ENCODE measurements at regions not wholly inside any gene's neighbourhood (a gene's known extent, or its start where the extent isn't known, plus 50 kb on each side); places are given as distances from the start of the nearest gene placed in this dataset.
"Not testable (repeated sequence)": the region's sequence is repeated elsewhere in the genome, so short reads cannot be mapped to it uniquely, and the experiment has no call there.

GRCh38 chr3:106425026-106425425 lies 556.2 kb upstream of the CBLB start:
- no peak overlapping the region for H3K27ac ChIP-seq (ENCODE audit: low read depth, low read length)
- H3K27me3 ChIP-seq (ENCODE audit: insufficient read depth, low read length): no peaks in the 10 kb centered on the region
- H3K4me1 ChIP-seq (ENCODE audit: insufficient read depth, low read length): no peaks in the 10 kb centered on the region
- H3K9ac ChIP-seq (ENCODE audit: low read depth, low read length): no peak overlapping the region
- WGBS: no CpG with 5 or more reads among the region's 2 CpGs
- no peaks in the 10 kb centered on the region for H3K36me3 ChIP-seq (ENCODE audit: insufficient read depth, low read length)
- no peak overlapping the region for H3K4me3 ChIP-seq (ENCODE audit: low read length)
- no peaks in the 10 kb centered on the region for H3K9me3 ChIP-seq (ENCODE audit: insufficient read depth, low read depth, low read length)

DNA sequence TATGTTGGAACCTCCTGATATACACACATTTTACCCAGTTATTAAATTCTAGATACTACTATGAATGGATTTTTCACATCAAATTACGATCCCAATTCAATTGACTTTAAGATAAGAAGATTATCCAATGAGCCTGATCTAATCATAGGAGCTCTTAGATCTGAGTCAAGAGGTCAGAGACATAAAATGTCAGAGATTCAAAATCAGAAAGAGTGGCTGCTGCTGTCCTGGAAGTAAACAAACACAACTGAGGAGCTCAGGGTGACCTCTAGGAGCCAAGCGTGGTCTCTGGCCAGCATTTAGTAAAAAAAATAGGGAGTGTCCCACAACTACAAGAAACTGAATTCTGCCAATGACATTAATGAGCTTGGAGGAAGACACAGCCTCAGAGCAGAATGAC lies 557.1 kb upstream of the CBLB start:
- no peak overlapping the region for H3K27ac ChIP-seq (ENCODE audit: low read depth, low read length)
- no peaks in the 10 kb centered on the region for H3K27me3 ChIP-seq (ENCODE audit: insufficient read depth, low read length)
- no peaks in the 10 kb centered on the region for H3K9me3 ChIP-seq (ENCODE audit: insufficient read depth, low read depth, low read length)
- H3K4me3 ChIP-seq (ENCODE audit: low read length): no peak overlapping the region
- no peak overlapping the region for H3K9ac ChIP-seq (ENCODE audit: low read depth, low read length)
- no peaks in the 10 kb centered on the region for H3K4me1 ChIP-seq (ENCODE audit: insufficient read depth, low read length)
- no peaks in the 10 kb centered on the region for H3K36me3 ChIP-seq (ENCODE audit: insufficient read depth, low read length)
- 94% methylated on average over 2 of the region's 2 CpGs for WGBS

DNA sequence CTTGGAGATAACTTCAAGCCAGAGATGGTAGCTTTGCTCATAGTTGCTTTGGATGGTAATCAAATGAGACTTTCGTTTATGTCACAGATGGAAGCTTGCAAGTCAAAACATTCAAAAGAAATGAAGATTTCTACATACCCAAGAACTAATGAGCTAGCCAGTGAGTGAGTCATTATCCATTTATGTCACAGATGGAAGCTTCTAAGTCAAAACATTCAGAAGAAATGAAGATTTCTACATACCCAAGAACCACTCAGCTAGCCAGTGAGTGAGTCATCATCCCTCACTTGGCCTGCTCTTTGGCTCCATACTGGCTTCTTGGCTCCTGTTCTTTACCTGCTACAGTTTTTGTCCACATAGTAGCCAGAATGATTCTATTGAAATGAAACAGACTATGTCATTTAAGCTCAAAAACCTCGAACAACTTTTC lies 559.8 kb upstream of the CBLB start:
- Histone ChIP-seq H3K9ac (ENCODE audit: low read depth, low read length) (no peak overlapping the region), H3K4me3 (ENCODE audit: low read length) (no peak overlapping the region), H3K36me3 (ENCODE audit: insufficient read depth, low read length) (no peaks in the 10 kb centered on the region), H3K9me3 (ENCODE audit: insufficient read depth, low read depth, low read length) (no peaks in the 10 kb centered on the region), H3K4me1 (ENCODE audit: insufficient read depth, low read length) (no peaks in the 10 kb centered on the region), H3K27me3 (ENCODE audit: insufficient read depth, low read length) (no peaks in the 10 kb centered on the region), H3K27ac (ENCODE audit: low read depth, low read length) (no peak overlapping the region)
- 83% methylated on average over 2 of the region's 2 CpGs for WGBS

- no peak overlapping the region for H3K4me3 ChIP-seq (ENCODE audit: low read length)
- H3K36me3 ChIP-seq (ENCODE audit: insufficient read depth, low read length): no peaks in the 10 kb centered on the region
- 96% methylated on average over 7 of the region's 7 CpGs for WGBS
- H3K9ac ChIP-seq (ENCODE audit: low read depth, low read length): no peak overlapping the region
- no peaks in the 10 kb centered on the region for H3K4me1 ChIP-seq (ENCODE audit: insufficient read depth, low read length)
- H3K9me3 ChIP-seq (ENCODE audit: insufficient read depth, low read depth, low read length): no peaks in the 10 kb centered on the region
- H3K27me3 ChIP-seq (ENCODE audit: insufficient read depth, low read length): no peaks in the 10 kb centered on the region
- no peak overlapping the region for H3K27ac ChIP-seq (ENCODE audit: low read depth, low read length)
Observed at GRCh38 chr3:106431721-106432120, 562.9 kb upstream of the CBLB start.

GRCh38 chr3:106435899-106436453 lies 567.2 kb upstream of the CBLB start:
- Histone ChIP-seq H3K4me3 (ENCODE audit: low read length) (no peak overlapping the region), H3K36me3 (ENCODE audit: insufficient read depth, low read length) (no peaks in the 10 kb centered on the region), H3K27ac (ENCODE audit: low read depth, low read length) (no peak overlapping the region), H3K4me1 (ENCODE audit: insufficient read depth, low read length) (no peaks in the 10 kb centered on the region), H3K9me3 (ENCODE audit: insufficient read depth, low read depth, low read length) (no peaks in the 10 kb centered on the region), H3K9ac (ENCODE audit: low read depth, low read length) (no peak overlapping the region), H3K27me3 (ENCODE audit: insufficient read depth, low read length) (no peaks in the 10 kb centered on the region)
- no CpG with 5 or more reads among the region's 1 CpG for WGBS

- Histone ChIP-seq H3K27me3 (ENCODE audit: insufficient read depth, low read length) (no peaks in the 10 kb centered on the region), H3K27ac (ENCODE audit: low read depth, low read length) (no peak overlapping the region), H3K9ac (ENCODE audit: low read depth, low read length) (no peak overlapping the region), H3K9me3 (ENCODE audit: insufficient read depth, low read depth, low read length) (no peaks in the 10 kb centered on the region), H3K4me3 (ENCODE audit: low read length) (no peak overlapping the region), H3K4me1 (ENCODE audit: insufficient read depth, low read length) (no peaks in the 10 kb centered on the region), H3K36me3 (ENCODE audit: insufficient read depth, low read length) (no peaks in the 10 kb centered on the region)
- WGBS: 96% methylated on average over 1 of the region's 1 CpG
Observed at GRCh38 chr3:106438887-106439286, 570.1 kb upstream of the CBLB start.

DNA sequence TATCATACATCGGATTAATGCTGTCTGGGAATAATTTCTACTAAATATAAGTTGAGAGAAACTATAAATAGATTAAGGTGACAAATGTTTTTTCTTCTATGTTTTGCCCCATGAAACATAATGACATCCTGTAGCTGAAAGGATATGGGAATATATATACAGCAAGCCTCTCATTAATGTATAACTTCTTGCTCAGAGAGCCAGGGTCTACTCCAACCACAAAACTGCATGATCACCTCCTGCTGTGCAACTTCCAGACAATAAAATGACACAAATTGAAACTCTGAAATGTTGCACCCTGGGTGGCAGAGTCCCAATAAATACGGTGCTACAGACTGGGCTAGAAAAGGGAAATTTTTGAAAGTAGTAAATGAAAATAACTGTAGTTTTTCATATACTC lies 571.9 kb upstream of the CBLB start:
- Histone ChIP-seq H3K4me3 (ENCODE audit: low read length) (no peak overlapping the region), H3K9me3 (ENCODE audit: insufficient read depth, low read depth, low read length) (no peaks in the 10 kb centered on the region), H3K27ac (ENCODE audit: low read depth, low read length) (no peak overlapping the region), H3K4me1 (ENCODE audit: insufficient read depth, low read length) (no peaks in the 10 kb centered on the region), H3K9ac (ENCODE audit: low read depth, low read length) (no peak overlapping the region), H3K36me3 (ENCODE audit: insufficient read depth, low read length) (no peaks in the 10 kb centered on the region), H3K27me3 (ENCODE audit: insufficient read depth, low read length) (no peaks in the 10 kb centered on the region)
- 88% methylated on average over 1 of the region's 2 CpGs for WGBS

DNA sequence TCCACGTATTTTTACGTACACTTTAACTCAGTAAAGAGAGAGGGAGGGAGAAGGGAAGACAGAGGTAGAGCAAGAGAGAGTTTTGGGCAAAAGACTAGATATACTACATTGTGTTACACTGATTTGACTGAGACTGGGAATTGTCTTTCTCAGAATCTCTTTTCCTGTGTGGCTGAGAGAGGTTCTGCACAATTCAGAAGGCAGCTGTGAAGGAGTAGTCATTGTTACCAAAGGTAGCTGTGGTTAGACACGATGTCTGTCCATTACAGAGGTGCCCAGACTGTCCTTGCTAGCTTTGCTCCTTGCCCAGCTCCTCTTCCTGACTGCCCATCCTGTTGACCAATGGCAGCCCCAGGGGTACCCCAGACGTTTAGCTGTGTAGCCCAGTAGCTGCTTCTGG lies 577.5 kb upstream of the CBLB start:
- no peaks in the 10 kb centered on the region for H3K27me3 ChIP-seq (ENCODE audit: insufficient read depth, low read length)
- H3K9ac ChIP-seq (ENCODE audit: low read depth, low read length): no peak overlapping the region
- no peaks in the 10 kb centered on the region for H3K4me1 ChIP-seq (ENCODE audit: insufficient read depth, low read length)
- no peaks in the 10 kb centered on the region for H3K36me3 ChIP-seq (ENCODE audit: insufficient read depth, low read length)
- H3K9me3 ChIP-seq (ENCODE audit: insufficient read depth, low read depth, low read length): no peaks in the 10 kb centered on the region
- H3K27ac ChIP-seq (ENCODE audit: low read depth, low read length): no peak overlapping the region
- no peak overlapping the region for H3K4me3 ChIP-seq (ENCODE audit: low read length)
- 81% methylated on average over 2 of the region's 4 CpGs for WGBS

DNA sequence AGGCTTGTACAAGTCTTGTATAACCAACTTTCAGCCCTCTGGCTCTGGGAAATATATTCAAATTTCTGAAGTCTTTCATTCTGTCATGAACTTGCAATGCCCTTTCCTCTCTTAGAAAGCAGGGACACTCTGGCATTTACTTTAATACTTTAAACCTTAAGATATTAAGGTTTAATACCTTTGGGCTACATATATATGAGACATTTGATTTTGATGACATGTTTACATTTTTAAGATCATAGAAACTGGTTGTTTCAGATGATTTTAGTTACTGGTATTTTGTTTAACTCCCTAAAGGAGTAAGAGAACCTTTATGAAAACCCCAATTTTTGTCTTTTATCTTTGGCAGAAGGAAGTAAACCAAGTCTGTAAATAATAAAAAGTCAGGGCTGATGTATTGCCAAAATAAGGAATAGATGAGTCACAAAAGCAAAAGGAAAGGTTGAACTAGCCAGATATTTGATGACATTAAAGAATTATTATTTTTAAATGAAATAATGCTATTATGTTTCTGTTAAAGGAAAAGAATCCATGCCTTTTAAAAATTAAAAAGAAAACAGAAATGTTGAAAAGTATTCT lies 579.0 kb upstream of the CBLB start:
- H3K27me3 ChIP-seq (ENCODE audit: insufficient read depth, low read length): no peaks in the 10 kb centered on the region
- no peaks in the 10 kb centered on the region for H3K36me3 ChIP-seq (ENCODE audit: insufficient read depth, low read length)
- no peak overlapping the region for H3K27ac ChIP-seq (ENCODE audit: low read depth, low read length)
- no peaks in the 10 kb centered on the region for H3K9me3 ChIP-seq (ENCODE audit: insufficient read depth, low read depth, low read length)
- no peak overlapping the region for H3K9ac ChIP-seq (ENCODE audit: low read depth, low read length)
- no peaks in the 10 kb centered on the region for H3K4me1 ChIP-seq (ENCODE audit: insufficient read depth, low read length)
- H3K4me3 ChIP-seq (ENCODE audit: low read length): no peak overlapping the region

GRCh38 chr3:106448372-106448966 lies 579.7 kb upstream of the CBLB start:
- not testable (repeated sequence) for H3K9ac ChIP-seq (ENCODE audit: low read depth, low read length); H3K36me3 ChIP-seq (ENCODE audit: insufficient read depth, low read length); H3K27ac ChIP-seq (ENCODE audit: low read depth, low read length); H3K4me3 ChIP-seq (ENCODE audit: low read length); H3K4me1 ChIP-seq (ENCODE audit: insufficient read depth, low read length); H3K27me3 ChIP-seq (ENCODE audit: insufficient read depth, low read length); H3K9me3 ChIP-seq (ENCODE audit: insufficient read depth, low read depth, low read length)
- WGBS: 100% methylated on average over 2 of the region's 3 CpGs

DNA sequence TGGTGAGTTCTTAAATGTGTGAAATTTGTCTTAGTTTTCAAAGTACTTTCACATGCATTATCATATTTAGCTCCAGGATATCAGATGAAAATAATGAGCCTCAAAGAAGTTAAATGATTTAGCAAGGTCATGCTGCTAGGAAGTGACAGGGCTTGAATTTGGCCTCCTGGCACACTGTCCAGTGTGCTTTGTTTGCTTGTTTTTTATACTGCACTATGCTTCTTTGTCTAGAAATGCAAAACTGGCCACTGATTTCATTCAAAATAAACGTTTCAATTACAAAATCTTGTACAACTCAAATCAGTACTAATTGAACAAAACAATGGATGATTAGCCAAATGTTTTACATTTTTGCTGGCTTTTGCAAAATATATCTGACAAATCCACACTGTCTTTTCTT lies 583.3 kb upstream of the CBLB start:
- H3K9ac ChIP-seq (ENCODE audit: low read depth, low read length): no peak overlapping the region
- WGBS: 55% methylated on average over 1 of the region's 1 CpG
- no peaks in the 10 kb centered on the region for H3K9me3 ChIP-seq (ENCODE audit: insufficient read depth, low read depth, low read length)
- no peaks in the 10 kb centered on the region for H3K27me3 ChIP-seq (ENCODE audit: insufficient read depth, low read length)
- H3K27ac ChIP-seq (ENCODE audit: low read depth, low read length): no peak overlapping the region
- H3K4me1 ChIP-seq (ENCODE audit: insufficient read depth, low read length): no peaks in the 10 kb centered on the region
- no peak overlapping the region for H3K4me3 ChIP-seq (ENCODE audit: low read length)
- H3K36me3 ChIP-seq (ENCODE audit: insufficient read depth, low read length): no peaks in the 10 kb centered on the region

DNA sequence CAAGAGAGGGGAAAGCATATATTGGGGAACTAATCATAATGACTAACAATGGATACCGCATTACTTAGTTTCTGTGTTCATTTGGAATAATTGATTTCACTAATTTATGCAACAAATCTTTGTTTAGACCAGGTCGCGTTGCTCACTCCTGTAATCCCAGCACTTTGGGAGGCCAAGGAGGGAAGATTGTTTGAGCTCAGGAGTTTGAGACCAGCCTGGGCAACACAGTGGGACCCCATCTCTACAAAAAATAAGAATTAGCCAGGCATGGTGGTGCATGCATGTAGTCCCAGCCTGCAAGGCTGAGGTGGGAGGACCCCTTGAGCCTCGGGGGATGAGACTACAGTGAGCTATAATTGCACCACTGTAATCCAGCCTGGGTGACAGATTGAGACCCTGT lies 585.7 kb upstream of the CBLB start:
- no peaks in the 10 kb centered on the region for H3K9me3 ChIP-seq (ENCODE audit: insufficient read depth, low read depth, low read length)
- no peaks in the 10 kb centered on the region for H3K27me3 ChIP-seq (ENCODE audit: insufficient read depth, low read length)
- no peak overlapping the region for H3K9ac ChIP-seq (ENCODE audit: low read depth, low read length)
- 87% methylated on average over 4 of the region's 4 CpGs for WGBS
- H3K27ac ChIP-seq (ENCODE audit: low read depth, low read length): no peak overlapping the region
- no peaks in the 10 kb centered on the region for H3K36me3 ChIP-seq (ENCODE audit: insufficient read depth, low read length)
- no peak overlapping the region for H3K4me3 ChIP-seq (ENCODE audit: low read length)
- no peaks in the 10 kb centered on the region for H3K4me1 ChIP-seq (ENCODE audit: insufficient read depth, low read length)

Measured in HUES64 (cell line).